ENCODE measurements at regions not wholly inside any gene's neighbourhood (a gene's known extent, or its start where the extent isn't known, plus 50 kb on each side); places are given as distances from the start of the nearest gene placed in this dataset.

- no peak for TF ChIP-seq ZFX (IDR thresholded peaks at IDR 0.05; ENCODE audit: borderline replicate concordance)
- TF ChIP-seq, protein P1, sequence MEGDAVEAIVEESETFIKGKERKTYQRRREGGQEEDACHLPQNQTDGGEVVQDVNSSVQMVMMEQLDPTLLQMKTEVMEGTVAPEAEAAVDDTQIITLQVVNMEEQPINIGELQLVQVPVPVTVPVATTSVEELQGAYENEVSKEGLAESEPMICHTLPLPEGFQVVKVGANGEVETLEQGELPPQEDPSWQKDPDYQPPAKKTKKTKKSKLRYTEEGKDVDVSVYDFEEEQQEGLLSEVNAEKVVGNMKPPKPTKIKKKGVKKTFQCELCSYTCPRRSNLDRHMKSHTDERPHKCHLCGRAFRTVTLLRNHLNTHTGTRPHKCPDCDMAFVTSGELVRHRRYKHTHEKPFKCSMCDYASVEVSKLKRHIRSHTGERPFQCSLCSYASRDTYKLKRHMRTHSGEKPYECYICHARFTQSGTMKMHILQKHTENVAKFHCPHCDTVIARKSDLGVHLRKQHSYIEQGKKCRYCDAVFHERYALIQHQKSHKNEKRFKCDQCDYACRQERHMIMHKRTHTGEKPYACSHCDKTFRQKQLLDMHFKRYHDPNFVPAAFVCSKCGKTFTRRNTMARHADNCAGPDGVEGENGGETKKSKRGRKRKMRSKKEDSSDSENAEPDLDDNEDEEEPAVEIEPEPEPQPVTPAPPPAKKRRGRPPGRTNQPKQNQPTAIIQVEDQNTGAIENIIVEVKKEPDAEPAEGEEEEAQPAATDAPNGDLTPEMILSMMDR (IDR thresholded peaks at IDR 0.05), result no peak
- no peak overlapping the region for H3K27ac ChIP-seq
These were observed 69.3 kb downstream of the SHANK2 start for GRCh38 chr11:71182791-71183677.

DNA sequence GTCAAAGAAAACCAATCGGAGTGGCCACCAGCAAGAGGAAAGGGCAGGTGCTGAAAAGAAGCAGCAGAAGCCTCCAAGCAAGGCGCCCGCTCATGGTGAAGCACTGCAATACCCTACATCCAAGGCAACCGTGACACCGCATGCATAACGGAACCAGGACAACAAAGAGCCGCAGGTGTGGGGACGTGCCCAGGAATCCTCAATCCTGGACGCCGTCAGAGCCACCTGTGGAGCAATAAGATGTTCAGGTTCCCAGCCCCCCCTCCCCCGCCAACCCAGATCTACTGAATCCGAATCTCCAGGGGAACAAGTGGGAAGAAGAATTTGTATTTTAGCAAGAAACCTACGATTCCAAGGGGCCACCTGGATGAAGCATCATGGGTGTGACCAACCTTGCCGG lies 70.8 kb downstream of the SHANK2 start:
- H3K27ac ChIP-seq, result no peak overlapping the region
- TF ChIP-seq, protein P1 (IDR thresholded peaks at IDR 0.05), result no peak
- no peak for TF ChIP-seq ZFX (IDR thresholded peaks at IDR 0.05; ENCODE audit: borderline replicate concordance)

GRCh38 chr11:71180694-71181470 lies 71.5 kb downstream of the SHANK2 start:
- TF ChIP-seq ZFX (IDR thresholded peaks at IDR 0.05; ENCODE audit: borderline replicate concordance), result no peak
- TF ChIP-seq, protein P1 (IDR thresholded peaks at IDR 0.05), result no peak
- H3K27ac ChIP-seq, result no peak overlapping the region

- TF ChIP-seq ZFX (IDR thresholded peaks at IDR 0.05; ENCODE audit: borderline replicate concordance), result no peak
- TF ChIP-seq, protein P1 (IDR thresholded peaks at IDR 0.05), result no peak
- no peak overlapping the region for H3K27ac ChIP-seq
These were observed 72.3 kb downstream of the SHANK2 start for GRCh38 chr11:71179877-71180605.

- TF ChIP-seq, protein P1 (IDR thresholded peaks at IDR 0.05), result no peak
- no peak for TF ChIP-seq ZFX (IDR thresholded peaks at IDR 0.05; ENCODE audit: borderline replicate concordance)
- H3K27ac ChIP-seq, result no peak overlapping the region
These were observed 74.3 kb downstream of the SHANK2 start for GRCh38 chr11:71178076-71178475.

GRCh38 chr11:71176812-71177211 lies 75.6 kb downstream of the SHANK2 start:
- H3K27ac ChIP-seq, result no peak overlapping the region
- TF ChIP-seq, protein P1 (IDR thresholded peaks at IDR 0.05), result no peak
- no peak for TF ChIP-seq ZFX (IDR thresholded peaks at IDR 0.05; ENCODE audit: borderline replicate concordance)

Measured in 22Rv1 (cell line).